ENCODE measurements at regions not wholly inside any gene's neighbourhood (a gene's known extent, or its start where the extent isn't known, plus 50 kb on each side); places are given as distances from the start of the nearest gene placed in this dataset.

- H3K36me3 ChIP-seq: peaks cover 0 to 77% (median 19%) of the 10 kb centered on the region in 9 donors
- no peak overlapping the region for H3K27ac ChIP-seq
- WGBS, 4 donors: 92 to 94% (median 93%) methylated on average over 25 to 28 of the region's 28 CpGs
- DNase-seq (peak in 3 of 5 donors; percentile 12 to 28 (median 13)), ATAC-seq (no peak)
- H3K4me1 ChIP-seq: peaks cover 0 to 12% (median 5%) of the 10 kb centered on the region in 12 donors
- H3K27me3 ChIP-seq: no peaks in the 10 kb centered on the region
- no peak overlapping the region for H3K4me3 ChIP-seq
- intact Hi-C loops (cut with DNase I): loop anchor here in 2 of 10 donors (10.0 kb wide), 2 partner anchors 404 to 414 kb away; no protein-coding TSS in a partner anchor
- no peak for TF ChIP-seq POLR2A (IDR thresholded peaks at IDR 0.05)
- TF ChIP-seq, protein P1, sequence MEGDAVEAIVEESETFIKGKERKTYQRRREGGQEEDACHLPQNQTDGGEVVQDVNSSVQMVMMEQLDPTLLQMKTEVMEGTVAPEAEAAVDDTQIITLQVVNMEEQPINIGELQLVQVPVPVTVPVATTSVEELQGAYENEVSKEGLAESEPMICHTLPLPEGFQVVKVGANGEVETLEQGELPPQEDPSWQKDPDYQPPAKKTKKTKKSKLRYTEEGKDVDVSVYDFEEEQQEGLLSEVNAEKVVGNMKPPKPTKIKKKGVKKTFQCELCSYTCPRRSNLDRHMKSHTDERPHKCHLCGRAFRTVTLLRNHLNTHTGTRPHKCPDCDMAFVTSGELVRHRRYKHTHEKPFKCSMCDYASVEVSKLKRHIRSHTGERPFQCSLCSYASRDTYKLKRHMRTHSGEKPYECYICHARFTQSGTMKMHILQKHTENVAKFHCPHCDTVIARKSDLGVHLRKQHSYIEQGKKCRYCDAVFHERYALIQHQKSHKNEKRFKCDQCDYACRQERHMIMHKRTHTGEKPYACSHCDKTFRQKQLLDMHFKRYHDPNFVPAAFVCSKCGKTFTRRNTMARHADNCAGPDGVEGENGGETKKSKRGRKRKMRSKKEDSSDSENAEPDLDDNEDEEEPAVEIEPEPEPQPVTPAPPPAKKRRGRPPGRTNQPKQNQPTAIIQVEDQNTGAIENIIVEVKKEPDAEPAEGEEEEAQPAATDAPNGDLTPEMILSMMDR (IDR thresholded peaks at IDR 0.05): no peak
- H3K9me3 ChIP-seq: no peaks in the 10 kb centered on the region
Measured at GRCh38 chr17:77498791-77499698, 358.3 kb downstream of the SEC14L1 start.

DNA sequence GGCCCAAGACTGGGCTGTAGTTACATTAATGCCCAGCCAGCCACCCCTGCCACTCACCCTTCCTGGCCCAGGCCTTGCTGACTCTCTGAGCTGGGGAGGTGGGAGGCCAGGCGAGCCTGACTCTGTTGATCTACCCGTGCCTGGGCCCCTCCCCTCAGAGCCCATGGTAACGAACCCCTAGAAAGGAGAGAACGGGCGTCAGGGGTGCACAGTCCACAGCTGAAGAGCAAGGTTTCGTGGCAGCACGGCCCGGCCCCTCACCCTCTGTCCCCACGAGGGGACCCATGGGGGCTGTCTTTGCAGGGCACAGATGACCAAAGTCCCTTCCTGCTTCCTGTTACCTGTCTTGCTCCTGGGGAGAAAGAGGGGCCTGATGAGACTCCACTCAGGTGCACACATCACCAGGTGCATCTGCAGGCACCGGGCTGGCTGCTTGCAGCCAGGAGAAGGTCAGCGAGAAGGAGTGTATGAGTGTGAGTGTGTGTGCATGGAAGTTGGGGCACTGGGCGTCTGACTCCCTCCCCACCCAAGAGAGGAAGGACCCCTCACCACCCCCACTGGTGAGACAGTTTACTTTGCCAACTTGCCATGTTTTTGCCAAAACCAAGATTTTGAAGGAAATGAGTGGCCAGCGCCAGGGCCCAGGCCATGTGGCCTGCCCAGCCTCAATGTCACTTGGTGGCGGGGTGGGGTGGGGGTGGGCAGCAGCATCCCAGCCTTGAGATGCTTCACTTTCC, 359.1 kb downstream of the SEC14L1 start:
- no peaks in the 10 kb centered on the region for H3K27me3 ChIP-seq
- no peaks in the 10 kb centered on the region for H3K9me3 ChIP-seq
- TF ChIP-seq, protein P1 (IDR thresholded peaks at IDR 0.05): no peak
- no peak for TF ChIP-seq POLR2A (IDR thresholded peaks at IDR 0.05)
- ATAC-seq (no peak), DNase-seq (peak in 2 of 5 donors; percentile 4 to 23)
- no peak overlapping the region for H3K4me3 ChIP-seq
- intact Hi-C loops (cut with DNase I): loop anchor here in 3 of 10 donors (10.0 kb wide), 3 partner anchors 405 to 425 kb away; no protein-coding TSS in a partner anchor
- H3K27ac ChIP-seq: no peak overlapping the region
- peaks cover 0 to 4% (median under 1%) of the 10 kb centered on the region in 12 donors for H3K4me1 ChIP-seq
- WGBS, 4 donors: 89 to 97% (median 92%) methylated on average over 10 to 14 of the region's 14 CpGs
- peaks cover 0 to 69% (median 13%) of the 10 kb centered on the region in 9 donors for H3K36me3 ChIP-seq

- DNase-seq: peak in 2 of 5 donors; percentile 22
- WGBS, 4 donors: 92 to 96% (median 92%) methylated on average over 12 of the region's 12 CpGs
- H3K36me3 ChIP-seq: peaks cover 0 to 58% (median 13%) of the 10 kb centered on the region in 9 donors
Measured at GRCh38 chr17:77501101-77501566, 360.4 kb downstream of the SEC14L1 start.

More at GRCh38 chr17:77501101-77501566, 360.4 kb downstream of the SEC14L1 start:
- intact Hi-C loops (cut with DNase I): loop anchor here in 1 of 10 donors (10.0 kb wide), 1 partner anchor 426 kb away; no protein-coding TSS in a partner anchor
- Histone ChIP-seq H3K27ac (no peak overlapping the region), H3K27me3 (no peaks in the 10 kb centered on the region), H3K4me1 (no peaks in the 10 kb centered on the region), H3K4me3 (no peak overlapping the region), H3K9me3 (no peaks in the 10 kb centered on the region)
- TF ChIP-seq, protein P1 (IDR thresholded peaks at IDR 0.05): peak in 9 of 12 donors; percentile 16 to 53 (median 27)
- TF ChIP-seq POLR2A (IDR thresholded peaks at IDR 0.05): no peak
- ATAC-seq: no peak
